NT2/D1 (cell line): ENCODE measurements at regions not wholly inside any gene's neighbourhood (a gene's known extent, or its start where the extent isn't known, plus 50 kb on each side); places are given as distances from the start of the nearest gene placed in this dataset.

Experiments
- DNase-seq: peaks from one replicate; pipeline ENCODE4 v3.0.0-alpha.2; 2011; ENCODE audit warnings: low read depth, low spot score
- H3K27me3 ChIP-seq: 2 replicates; pipeline ENCODE4 v1.6.0; 2011; ENCODE audit warnings: mild to moderate bottlenecking; ENCODE audit not compliant: insufficient read length, insufficient read depth
- H3K36me3 ChIP-seq: 2 replicates; pipeline ENCODE4 v1.6.1; 2011; ENCODE audit warnings: mild to moderate bottlenecking, low read length, mixed read lengths; ENCODE audit not compliant: insufficient read depth, insufficient read length
- H3K4me1 ChIP-seq: 2 replicates; pipeline ENCODE4 v1.5.1; 2011; ENCODE audit not compliant: insufficient read depth, insufficient read length
- H3K4me3 ChIP-seq: 2 replicates; pipeline ENCODE4 v1.5.1; 2011; ENCODE audit warnings: low read depth; ENCODE audit not compliant: insufficient read length
- H3K9ac ChIP-seq: 2 replicates; pipeline ENCODE4 v1.6.0; 2011; ENCODE audit warnings: low read depth; ENCODE audit not compliant: insufficient read length
- H3K9me3 ChIP-seq: 2 replicates; pipeline ENCODE4 v1.5.1; 2011; ENCODE audit warnings: mild to moderate bottlenecking, low read length; ENCODE audit not compliant: insufficient read depth
- SUZ12 ChIP-seq: IDR thresholded peaks from 2 replicates; pipeline ENCODE4 v1.6.1; 2011; ENCODE audit not compliant: insufficient read length, insufficient read depth; ENCODE audit errors: extremely low read depth
- YY1 ChIP-seq: IDR thresholded peaks from 2 replicates; pipeline ENCODE4 v1.6.1; 2011; ENCODE audit not compliant: insufficient read length, insufficient read depth
- ZNF274 ChIP-seq: IDR thresholded peaks from 2 replicates; pipeline ENCODE4 v1.6.1; 2011; ENCODE audit warnings: mild to moderate bottlenecking, low read depth, low read length

DNA sequence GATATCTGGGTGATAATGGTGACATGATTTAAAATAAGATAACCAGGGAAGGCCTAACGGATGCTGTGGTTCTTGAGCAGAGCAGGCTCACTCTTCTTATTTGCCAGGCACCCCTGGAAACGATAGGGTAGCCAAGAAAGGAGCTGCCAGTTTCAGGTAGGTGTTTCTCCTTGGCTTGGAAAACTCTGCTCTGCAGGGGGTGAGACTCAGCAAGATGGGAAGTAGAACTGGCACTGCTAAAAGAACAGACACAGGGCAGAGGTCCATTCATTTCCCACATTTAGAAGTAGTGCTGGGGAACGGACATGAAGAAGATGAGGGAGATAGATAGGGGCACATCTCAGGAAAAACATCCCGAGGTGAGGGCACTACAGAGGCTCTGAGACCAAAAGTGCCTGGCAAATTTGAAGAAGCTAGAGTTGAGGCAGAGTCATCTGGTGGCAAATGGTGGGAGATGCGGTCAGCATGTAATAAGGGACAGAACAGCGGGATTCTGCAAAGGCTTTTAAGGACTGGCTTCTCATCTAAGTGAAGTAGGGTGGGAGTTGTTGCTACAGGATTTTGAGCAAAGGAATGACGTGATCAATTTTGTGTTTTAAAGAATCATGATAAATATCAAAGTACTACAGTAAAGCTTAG lies 323.4 kb upstream of the PLSCR5 start:
- Histone ChIP-seq H3K4me1 (no peaks in the 10 kb centered on the region), H3K27me3 (no peaks in the 10 kb centered on the region), H3K9ac (no peak overlapping the region), H3K4me3 (no peak overlapping the region), H3K9me3 (no peaks in the 10 kb centered on the region), H3K36me3 (no peaks in the 10 kb centered on the region)
- no peak for TF ChIP-seq SUZ12
- TF ChIP-seq ZNF274: no peak
- TF ChIP-seq YY1: no peak
- DNase-seq: no peak

DNA sequence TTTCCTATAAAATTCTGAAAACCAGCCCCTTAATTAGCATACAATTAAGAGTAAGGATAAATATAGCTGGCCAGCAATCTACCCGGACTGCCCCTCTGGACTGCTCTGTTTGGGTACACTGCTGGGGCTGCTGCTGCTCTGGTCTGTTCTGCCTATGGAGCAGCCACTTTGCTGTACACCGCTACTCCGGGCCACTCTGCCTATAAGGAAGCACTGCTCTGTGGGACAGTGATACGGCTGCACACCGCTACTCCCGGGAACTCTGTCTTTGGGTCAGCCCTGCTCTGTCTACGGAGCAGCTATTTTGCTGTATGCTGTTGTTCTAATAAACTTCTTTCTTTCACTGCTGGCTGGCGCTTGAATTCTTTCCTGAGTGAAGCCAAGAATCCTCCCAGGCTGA lies 316.5 kb upstream of the PLSCR5 start:
- Histone ChIP-seq H3K9me3 (no peaks in the 10 kb centered on the region), H3K4me1 (no peaks in the 10 kb centered on the region), H3K36me3 (no peaks in the 10 kb centered on the region), H3K9ac (no peak overlapping the region), H3K4me3 (no peak overlapping the region), H3K27me3 (no peaks in the 10 kb centered on the region)
- DNase-seq: no peak
- TF ChIP-seq ZNF274: no peak
- TF ChIP-seq YY1: no peak
- TF ChIP-seq SUZ12: no peak

- Histone ChIP-seq H3K4me3 (no peak overlapping the region), H3K9ac (no peak overlapping the region), H3K9me3 (no peaks in the 10 kb centered on the region), H3K36me3 (no peaks in the 10 kb centered on the region), H3K4me1 (no peaks in the 10 kb centered on the region), H3K27me3 (no peaks in the 10 kb centered on the region)
- DNase-seq: no peak
- no peak for TF ChIP-seq ZNF274
- no peak for TF ChIP-seq SUZ12
- no peak for TF ChIP-seq YY1
Measured at GRCh38 chr3:146914409-146914808, 309.3 kb upstream of the PLSCR5 start.

- no peak overlapping the region for H3K9ac ChIP-seq
- no peak for TF ChIP-seq YY1
- TF ChIP-seq SUZ12: no peak
- no peak for TF ChIP-seq ZNF274
- no peak for DNase-seq
Measured at GRCh38 chr3:146912241-146913015, 307.3 kb upstream of the PLSCR5 start.

DNA sequence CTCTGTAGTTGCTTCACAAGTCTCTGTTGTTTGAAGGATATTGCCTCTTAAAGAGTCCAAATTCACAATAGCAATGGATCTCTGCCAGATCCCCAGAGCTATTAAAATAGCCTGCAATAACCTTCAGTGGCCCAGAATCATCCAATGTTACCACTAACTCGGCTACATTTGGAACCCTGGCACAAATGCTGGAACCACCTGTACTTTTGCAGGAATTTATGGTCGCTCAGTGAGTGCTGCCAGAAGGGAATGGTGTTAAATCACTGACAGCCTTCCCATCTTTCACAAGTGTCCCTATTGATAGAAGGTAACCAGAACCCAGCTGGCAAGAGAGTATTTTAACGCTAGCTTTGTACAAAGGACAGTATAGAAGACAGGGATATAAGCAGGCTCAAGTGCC lies 298.8 kb upstream of the PLSCR5 start:
- H3K27me3 ChIP-seq: no peaks in the 10 kb centered on the region
- TF ChIP-seq SUZ12 (no peak), YY1 (no peak), ZNF274 (no peak)
- no peaks in the 10 kb centered on the region for H3K36me3 ChIP-seq
- no peaks in the 10 kb centered on the region for H3K4me1 ChIP-seq
- no peak overlapping the region for H3K4me3 ChIP-seq
- no peak overlapping the region for H3K9ac ChIP-seq
- no peaks in the 10 kb centered on the region for H3K9me3 ChIP-seq
- no peak for DNase-seq

More at GRCh38 chr3:146912241-146913015, 307.3 kb upstream of the PLSCR5 start:
- Histone ChIP-seq H3K4me3 (no peak overlapping the region), H3K27me3 (no peaks in the 10 kb centered on the region), H3K4me1 (no peaks in the 10 kb centered on the region), H3K36me3 (no peaks in the 10 kb centered on the region), H3K9me3 (no peaks in the 10 kb centered on the region)

DNA sequence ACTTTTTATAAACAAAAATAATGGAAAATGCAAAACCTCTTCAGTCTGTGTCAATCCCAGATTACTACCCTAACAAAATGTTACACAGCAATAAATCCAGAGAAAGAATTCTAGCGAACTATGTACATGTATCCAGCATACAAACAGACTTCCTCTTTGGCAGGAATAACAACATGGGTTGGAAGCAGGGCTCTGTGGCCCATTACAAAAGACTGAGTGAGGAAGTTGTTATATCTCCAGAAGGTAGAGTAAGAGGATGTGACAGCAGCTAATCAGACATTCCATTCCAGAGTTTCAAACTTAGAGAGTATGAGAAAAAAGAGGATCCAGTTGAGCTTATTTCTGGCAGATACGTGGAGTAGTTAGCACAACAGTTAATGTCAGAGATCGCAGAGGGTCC lies 294.0 kb upstream of the PLSCR5 start:
- DNase-seq: no peak
- Histone ChIP-seq H3K9ac (no peak overlapping the region), H3K36me3 (no peaks in the 10 kb centered on the region), H3K4me1 (no peaks in the 10 kb centered on the region), H3K4me3 (no peak overlapping the region), H3K9me3 (no peaks in the 10 kb centered on the region), H3K27me3 (no peaks in the 10 kb centered on the region)
- TF ChIP-seq SUZ12 (no peak), ZNF274 (no peak), YY1 (no peak)

DNA sequence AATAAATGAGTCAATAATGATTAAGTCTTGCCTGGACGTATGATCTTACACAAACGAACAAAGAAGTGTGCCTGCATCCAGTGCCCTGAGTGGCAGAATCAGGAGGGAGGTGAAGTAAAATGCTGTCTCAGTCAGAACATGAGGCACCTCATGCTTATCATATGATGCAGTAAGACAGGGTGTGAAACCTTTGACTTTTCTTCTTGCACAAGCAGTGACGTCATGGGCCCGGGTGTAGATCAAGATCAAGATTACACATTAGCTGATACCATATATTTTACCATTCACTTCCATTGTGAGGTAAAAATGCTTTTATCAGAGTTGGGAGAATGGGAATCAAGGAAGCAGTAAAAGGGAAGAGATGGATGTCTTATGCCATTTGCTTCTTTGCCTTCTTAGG lies 291.6 kb upstream of the PLSCR5 start:
- H3K4me3 ChIP-seq: no peak overlapping the region
- TF ChIP-seq YY1 (no peak), ZNF274 (no peak)
- H3K27me3 ChIP-seq: no peaks in the 10 kb centered on the region
- DNase-seq: no peak
- no peaks in the 10 kb centered on the region for H3K36me3 ChIP-seq
- no peaks in the 10 kb centered on the region for H3K4me1 ChIP-seq
- no peak overlapping the region for H3K9ac ChIP-seq
- H3K9me3 ChIP-seq: no peaks in the 10 kb centered on the region
